ENCODE measurements at regions not wholly inside any gene's neighbourhood (a gene's known extent, or its start where the extent isn't known, plus 50 kb on each side); places are given as distances from the start of the nearest gene placed in this dataset.

DNA sequence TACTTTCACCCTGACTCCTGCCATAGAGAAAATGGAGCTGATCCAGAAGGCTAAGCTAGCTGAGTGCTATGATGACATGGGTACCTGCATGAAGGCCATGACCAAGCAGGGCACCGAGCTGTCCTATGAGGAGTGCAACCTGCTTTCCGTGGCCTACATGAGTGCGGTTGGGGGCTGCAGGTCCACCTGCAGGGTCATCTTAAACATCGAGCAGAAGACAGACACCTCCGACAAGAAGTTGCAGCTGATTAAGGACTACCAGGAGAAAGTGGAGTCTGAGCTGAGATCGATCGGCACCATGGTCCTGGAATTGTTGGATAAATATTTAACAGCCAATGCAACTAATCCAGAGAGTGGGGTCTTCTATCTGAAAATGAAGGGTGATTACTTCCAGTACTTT, 438.0 kb downstream of the TMA16 start:
- Histone ChIP-seq H3K4me1 (ENCODE audit: low read depth) (no peaks in the 10 kb centered on the region), H3K9me3 (ENCODE audit: low read depth) (no peaks in the 10 kb centered on the region), H3K4me3 (no peak overlapping the region), H3K36me3 (no peaks in the 10 kb centered on the region), H3K27me3 (no peaks in the 10 kb centered on the region), H3K27ac (no peak overlapping the region)
- TF ChIP-seq, protein P1, sequence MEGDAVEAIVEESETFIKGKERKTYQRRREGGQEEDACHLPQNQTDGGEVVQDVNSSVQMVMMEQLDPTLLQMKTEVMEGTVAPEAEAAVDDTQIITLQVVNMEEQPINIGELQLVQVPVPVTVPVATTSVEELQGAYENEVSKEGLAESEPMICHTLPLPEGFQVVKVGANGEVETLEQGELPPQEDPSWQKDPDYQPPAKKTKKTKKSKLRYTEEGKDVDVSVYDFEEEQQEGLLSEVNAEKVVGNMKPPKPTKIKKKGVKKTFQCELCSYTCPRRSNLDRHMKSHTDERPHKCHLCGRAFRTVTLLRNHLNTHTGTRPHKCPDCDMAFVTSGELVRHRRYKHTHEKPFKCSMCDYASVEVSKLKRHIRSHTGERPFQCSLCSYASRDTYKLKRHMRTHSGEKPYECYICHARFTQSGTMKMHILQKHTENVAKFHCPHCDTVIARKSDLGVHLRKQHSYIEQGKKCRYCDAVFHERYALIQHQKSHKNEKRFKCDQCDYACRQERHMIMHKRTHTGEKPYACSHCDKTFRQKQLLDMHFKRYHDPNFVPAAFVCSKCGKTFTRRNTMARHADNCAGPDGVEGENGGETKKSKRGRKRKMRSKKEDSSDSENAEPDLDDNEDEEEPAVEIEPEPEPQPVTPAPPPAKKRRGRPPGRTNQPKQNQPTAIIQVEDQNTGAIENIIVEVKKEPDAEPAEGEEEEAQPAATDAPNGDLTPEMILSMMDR (IDR thresholded peaks at IDR 0.05; ENCODE audit: low read depth, low read length): no peak
- no peak for DNase-seq (ENCODE audit: low read depth in 1 of 2, low spot score in 1 of 2)

DNA sequence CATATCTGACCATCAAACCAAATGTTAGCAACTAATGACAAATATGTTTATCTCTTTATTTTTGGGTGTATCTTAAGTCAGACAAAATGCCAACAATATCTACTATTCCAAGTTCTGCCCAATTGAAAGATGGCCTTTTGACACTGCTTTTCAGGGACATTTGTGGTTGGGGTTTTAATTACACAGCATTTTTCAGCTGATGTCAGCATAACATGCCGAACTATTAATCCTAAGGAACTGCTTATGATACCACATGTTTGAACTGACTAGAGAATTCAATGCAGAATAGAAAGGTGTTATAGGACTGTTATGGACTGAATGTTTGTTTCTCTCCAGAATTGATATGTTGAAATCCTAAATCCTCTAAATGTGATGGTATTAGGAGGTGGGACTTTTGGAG, 445.1 kb downstream of the TMA16 start:
- H3K4me1 ChIP-seq (ENCODE audit: low read depth): peaks cover 3% of the 10 kb centered on the region
- no peak overlapping the region for H3K27ac ChIP-seq
- no peaks in the 10 kb centered on the region for H3K36me3 ChIP-seq
- H3K27me3 ChIP-seq: no peaks in the 10 kb centered on the region
- TF ChIP-seq, protein P1 (IDR thresholded peaks at IDR 0.05; ENCODE audit: low read depth, low read length): no peak
- H3K9me3 ChIP-seq (ENCODE audit: low read depth): no peaks in the 10 kb centered on the region
- no peak overlapping the region for H3K4me3 ChIP-seq
- DNase-seq (ENCODE audit: low read depth in 1 of 2, low spot score in 1 of 2): no peak

DNA sequence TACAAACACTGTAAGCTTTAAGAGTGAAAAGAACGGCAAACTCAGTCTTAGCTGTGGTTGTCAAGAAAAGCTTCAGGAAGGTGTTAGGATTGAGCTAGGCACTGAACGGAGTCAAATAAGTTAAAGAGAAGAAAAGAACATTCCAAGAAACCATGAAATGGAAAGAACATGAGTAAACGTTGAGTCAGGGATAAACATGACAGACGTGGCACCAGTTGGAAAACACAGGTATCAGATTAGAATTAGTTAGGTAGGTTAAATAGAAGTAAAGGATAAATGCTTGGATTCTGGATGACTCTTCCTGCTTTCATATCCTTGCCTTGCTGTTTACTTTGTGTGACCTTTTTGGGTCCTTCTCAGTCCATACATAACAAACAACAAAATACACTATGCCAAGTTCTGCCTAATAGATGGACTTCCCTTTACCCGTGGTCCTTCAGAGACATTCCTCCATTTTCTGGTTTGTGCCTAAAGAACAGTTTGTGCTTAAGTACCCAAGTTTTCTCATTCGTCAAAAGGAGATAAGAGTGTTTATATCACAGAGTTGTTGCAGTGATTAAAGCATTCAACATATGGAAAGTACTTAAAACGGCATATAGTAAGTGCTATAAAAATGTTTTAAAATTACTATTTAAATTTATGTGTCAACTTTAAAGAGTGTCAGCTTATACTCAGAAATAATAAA, 446.9 kb downstream of the TMA16 start:
- Histone ChIP-seq H3K9me3 (ENCODE audit: low read depth) (no peaks in the 10 kb centered on the region), H3K27me3 (no peaks in the 10 kb centered on the region), H3K27ac (no peak overlapping the region), H3K36me3 (no peaks in the 10 kb centered on the region), H3K4me1 (ENCODE audit: low read depth) (peaks cover 3% of the 10 kb centered on the region), H3K4me3 (no peak overlapping the region)
- no peak for DNase-seq (ENCODE audit: low read depth in 1 of 2, low spot score in 1 of 2)
- TF ChIP-seq, protein P1 (IDR thresholded peaks at IDR 0.05; ENCODE audit: low read depth, low read length): no peak

DNA sequence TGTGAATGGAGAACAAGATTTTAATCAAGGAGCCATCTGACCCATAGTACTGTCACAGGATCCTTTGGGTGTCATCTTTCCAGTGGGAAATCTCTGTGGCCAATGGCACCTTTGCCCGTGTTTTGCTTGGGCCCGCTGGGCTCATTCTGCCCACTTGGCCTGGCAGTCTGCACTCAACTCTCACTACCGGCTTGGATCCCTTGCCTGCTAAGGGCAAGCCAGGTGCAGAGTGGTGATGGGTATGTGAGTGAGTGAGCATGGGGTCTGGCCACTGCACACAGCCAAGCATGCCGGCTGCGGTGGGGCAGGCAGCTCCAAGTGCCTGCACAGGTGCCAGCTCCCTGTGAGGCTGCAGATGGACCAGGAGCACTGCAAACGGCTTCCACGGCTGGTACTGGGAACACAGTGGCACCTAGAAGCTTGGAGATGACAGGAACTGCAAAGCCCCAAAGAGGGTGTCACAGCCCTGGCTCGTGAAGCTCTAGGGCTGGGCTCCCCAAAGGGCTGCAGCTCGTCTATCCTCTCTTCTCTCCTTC, 454.5 kb downstream of the TMA16 start:
- Histone ChIP-seq H3K9me3 (ENCODE audit: low read depth) (no peaks in the 10 kb centered on the region), H3K27ac (no peak overlapping the region), H3K36me3 (no peaks in the 10 kb centered on the region), H3K4me1 (ENCODE audit: low read depth) (no peaks in the 10 kb centered on the region), H3K27me3 (no peaks in the 10 kb centered on the region), H3K4me3 (no peak overlapping the region)
- TF ChIP-seq, protein P1 (IDR thresholded peaks at IDR 0.05; ENCODE audit: low read depth, low read length): no peak
- DNase-seq (ENCODE audit: low read depth in 1 of 2, low spot score in 1 of 2): no peak

DNA sequence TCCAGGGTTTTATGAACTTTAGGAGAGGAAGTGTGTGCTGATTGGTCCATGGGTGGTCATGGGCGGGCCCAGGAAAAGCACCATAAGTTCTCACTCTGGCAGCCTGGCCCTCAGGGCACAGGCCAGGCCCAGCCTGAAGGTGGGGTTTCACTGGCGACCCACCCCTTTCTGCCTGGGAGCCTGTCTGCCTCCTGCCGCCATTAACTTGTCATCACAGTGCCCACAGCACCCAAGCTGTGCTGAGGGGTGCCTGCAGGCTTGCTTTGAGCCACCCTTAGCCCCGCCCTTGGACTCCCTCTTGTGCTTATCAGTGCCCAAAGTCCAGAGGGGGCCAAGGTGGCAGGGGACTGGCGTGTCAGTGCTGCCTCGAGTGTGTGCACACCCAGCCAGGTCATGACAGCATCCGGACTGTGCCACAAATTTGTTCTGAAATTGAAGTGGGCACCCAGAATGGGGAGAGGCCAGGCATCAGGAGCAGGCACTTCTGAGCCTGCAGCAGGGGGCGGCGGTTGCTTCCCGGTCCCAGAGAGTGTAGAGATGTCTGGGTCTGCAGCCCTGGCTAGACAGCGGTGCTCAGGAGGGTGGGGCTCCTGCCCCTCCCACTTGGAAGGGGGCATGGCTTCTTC, 455.6 kb downstream of the TMA16 start:
- no peak for DNase-seq (ENCODE audit: low read depth in 1 of 2, low spot score in 1 of 2)
- H3K4me3 ChIP-seq: no peak overlapping the region
- H3K9me3 ChIP-seq (ENCODE audit: low read depth): no peaks in the 10 kb centered on the region
- TF ChIP-seq, protein P1 (IDR thresholded peaks at IDR 0.05; ENCODE audit: low read depth, low read length): no peak
- H3K4me1 ChIP-seq (ENCODE audit: low read depth): no peaks in the 10 kb centered on the region
- no peaks in the 10 kb centered on the region for H3K27me3 ChIP-seq
- H3K36me3 ChIP-seq: no peaks in the 10 kb centered on the region
- H3K27ac ChIP-seq: no peak overlapping the region
